NCI-H524 treated with DMSO at 0.1 percent for 48 hours (cell line): ENCODE measurements at regions not wholly inside any gene's neighbourhood (a gene's known extent, or its start where the extent isn't known, plus 50 kb on each side); places are given as distances from the start of the nearest gene placed in this dataset.
A peak's percentile ranks its signal among the peaks of the same experiment; 100 is the strongest.
"Not testable (repeated sequence)": the region's sequence is repeated elsewhere in the genome, so short reads cannot be mapped to it uniquely, and the experiment has no call there.

Experiments used
- DNase-seq: peaks from one replicate; lab custom pipeline; 2025; lab: John Stamatoyannopoulos, UW

DNA sequence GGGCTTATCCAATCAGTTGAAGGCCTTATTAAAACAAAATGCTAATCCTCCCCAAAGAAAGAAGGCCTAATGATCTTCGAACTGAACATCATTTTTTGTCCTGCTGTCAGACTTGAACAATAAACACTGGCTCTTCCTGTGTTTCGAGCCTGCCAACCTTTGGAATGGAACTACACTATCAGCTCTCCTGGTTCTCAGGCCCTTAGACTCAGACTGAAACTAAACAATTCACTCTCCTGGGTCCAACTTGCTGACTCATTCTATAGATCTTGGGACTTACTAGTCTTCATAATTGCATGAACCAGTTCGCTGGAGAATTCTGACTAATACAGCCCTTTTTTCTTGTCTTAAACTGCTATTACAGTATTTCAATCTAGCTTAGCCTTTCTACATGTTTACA is 235.2 kb downstream of the LNPK start:
- DNase-seq: no peak

DNA sequence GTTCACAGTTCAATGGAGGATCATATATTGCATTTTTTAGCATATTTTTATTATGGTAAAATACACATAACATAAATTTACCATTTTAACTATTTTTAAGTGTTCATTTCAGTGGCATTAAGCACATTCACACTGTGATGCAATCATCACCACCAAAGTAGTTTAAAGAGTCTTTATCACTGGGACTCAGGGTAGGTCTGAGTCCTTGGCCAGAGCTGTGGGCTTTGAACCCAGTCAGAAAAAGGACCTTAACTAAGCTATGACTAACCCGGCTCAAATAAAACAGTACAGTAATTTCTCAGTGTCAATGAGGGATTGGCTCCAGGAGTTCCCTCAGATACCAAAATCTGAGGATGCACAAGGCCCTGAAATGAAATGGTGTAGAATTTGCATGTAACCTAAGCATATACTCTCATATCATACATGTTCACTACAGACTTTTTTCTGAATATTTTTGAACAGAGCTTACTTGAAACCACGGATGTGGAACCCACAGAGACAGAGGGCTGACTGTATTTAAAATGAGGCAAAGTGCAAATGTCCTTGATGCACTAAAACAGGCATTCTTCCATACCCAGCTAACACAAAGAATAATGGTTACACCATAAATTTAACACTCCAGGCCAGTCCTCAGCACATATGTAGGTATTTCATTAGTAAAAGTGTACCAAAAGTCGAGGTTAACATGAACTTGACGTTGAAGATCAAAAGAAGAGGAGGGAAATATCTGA is 246.2 kb downstream of the LNPK start:
- no peak for DNase-seq

DNA sequence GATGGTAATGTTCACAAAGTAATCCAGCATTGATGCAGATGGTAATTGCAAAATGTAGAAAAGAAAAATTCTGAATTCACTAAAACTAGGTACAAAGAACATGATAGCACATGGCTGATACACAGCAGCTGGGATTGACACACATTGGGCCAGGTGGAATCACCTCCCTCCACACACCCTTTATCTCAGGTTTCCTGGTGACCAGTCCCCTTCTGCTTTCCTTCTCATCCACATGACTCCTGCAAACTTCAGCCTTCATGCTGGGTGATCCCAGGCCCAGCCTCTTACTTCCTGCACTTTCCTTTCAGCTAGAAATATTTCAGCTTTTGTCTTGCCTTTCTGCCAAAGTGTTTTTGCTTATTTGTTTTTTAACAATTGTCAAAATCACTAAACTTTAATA is 246.9 kb downstream of the LNPK start:
- DNase-seq: peak; percentile 31

DNA sequence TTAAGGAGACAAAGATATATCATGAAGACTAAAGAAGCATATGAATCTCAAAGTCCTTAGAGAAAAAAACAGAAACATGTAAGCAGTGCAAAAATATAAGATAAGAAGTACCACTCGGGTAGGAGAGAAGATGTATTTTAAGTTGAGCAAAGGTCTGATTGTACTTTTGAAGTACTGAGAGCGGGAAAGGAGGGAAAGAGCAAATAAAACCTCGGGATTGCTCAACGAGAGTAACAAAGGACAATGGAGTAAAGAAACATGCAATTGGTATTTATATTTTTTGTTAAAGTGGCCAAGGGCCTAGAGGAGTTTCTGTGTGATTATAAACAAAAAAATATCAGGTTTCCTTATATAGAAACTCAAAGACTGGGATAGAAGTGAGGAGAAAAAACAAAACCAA is 251.9 kb downstream of the LNPK start:
- no peak for DNase-seq

DNA sequence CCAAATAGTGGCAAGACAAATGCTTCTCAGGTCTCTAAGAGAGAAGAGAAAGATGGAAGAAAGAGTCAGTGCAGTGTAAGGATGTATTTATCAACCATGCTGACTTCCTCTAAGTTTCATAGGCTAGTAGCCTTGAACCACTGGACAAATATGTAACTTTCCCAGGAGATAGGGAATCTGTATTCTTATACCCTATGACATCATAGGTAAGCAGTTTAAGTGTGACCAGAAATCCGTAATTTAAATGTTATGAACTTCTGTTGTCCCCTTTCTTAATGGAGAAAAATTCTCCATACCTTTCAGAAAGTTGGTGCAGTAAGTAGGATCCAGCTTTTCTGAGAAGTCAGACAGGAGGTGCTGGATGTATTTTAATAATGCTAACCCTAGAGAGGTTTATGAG is 256.2 kb downstream of the LNPK start:
- DNase-seq: no peak

DNA sequence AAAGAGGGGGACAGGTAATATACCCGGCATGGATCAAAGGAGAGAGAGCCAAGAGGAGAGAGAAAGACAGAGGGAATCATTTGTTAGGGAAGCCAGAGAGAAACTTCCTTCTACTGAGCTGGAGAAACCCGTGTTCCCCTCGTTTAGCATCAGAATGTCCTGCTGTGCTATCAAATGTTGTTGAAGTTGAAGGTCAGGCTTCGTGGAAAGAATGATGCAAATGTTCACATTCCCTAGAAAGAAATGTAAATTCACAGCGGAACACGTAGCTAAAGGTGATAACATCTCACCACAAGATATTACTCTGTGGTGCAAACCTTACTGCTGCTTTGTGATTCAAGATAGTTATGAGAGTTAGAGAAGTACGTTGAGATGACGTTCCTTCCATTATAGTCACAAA is 258.1 kb downstream of the LNPK start:
- DNase-seq: no peak

DNA sequence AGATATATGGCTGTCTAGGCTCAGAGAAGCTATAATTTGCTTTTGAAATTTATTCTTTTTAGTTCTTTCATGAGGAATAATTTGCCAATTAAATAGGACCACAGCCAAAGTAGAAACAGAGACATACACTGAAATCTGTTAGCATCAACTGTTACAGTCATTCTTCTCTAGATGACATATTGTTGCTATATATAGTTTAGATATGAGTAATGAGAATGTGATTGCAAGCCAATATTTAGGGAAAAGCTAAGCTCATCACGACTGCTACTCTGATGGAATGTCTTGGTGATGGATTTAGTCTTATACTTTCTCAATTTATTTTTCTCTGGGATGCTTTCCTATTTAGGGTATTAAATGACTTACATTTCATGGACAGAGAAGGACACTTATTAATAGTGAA is 259.1 kb downstream of the LNPK start:
- DNase-seq: no peak

DNA sequence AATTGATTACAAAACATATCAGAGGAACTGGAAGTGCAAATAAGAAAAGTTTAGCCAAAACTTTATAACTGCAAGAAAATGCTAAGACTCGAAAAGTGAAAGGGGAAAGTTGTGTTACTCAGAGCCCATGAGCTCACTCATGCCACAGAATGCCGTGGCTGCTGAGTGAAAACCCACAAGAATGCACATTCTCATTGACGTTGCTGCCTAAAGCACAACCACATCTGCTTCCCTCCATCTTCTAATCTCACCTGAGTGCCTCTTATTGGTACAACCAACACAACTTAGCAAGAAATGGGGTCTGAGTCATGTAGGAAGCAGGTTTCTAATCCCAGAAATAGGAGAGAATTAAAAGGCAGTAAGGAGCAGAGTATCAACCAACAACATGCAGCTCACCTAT is 259.7 kb downstream of the LNPK start:
- DNase-seq: no peak

DNA sequence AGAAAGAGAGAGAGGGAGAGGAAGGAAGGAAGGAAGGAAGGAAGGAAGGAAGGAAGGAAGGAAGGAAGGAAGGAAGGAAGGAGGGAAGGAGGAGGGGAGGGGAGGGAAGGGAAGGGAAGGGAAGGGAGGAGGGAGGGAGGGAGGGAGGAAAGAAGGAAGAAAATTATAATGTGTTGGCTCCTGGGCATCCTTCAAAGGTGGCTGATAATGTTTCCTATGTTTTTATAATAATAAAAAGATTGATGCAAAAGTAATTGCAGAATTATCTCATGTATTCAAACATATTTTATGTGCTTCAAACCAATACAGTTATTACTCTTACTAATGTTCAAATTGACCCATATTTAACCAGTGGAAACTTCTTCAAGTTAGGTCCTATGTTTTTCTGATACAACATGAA is 260.9 kb downstream of the LNPK start:
- DNase-seq: no peak

DNA sequence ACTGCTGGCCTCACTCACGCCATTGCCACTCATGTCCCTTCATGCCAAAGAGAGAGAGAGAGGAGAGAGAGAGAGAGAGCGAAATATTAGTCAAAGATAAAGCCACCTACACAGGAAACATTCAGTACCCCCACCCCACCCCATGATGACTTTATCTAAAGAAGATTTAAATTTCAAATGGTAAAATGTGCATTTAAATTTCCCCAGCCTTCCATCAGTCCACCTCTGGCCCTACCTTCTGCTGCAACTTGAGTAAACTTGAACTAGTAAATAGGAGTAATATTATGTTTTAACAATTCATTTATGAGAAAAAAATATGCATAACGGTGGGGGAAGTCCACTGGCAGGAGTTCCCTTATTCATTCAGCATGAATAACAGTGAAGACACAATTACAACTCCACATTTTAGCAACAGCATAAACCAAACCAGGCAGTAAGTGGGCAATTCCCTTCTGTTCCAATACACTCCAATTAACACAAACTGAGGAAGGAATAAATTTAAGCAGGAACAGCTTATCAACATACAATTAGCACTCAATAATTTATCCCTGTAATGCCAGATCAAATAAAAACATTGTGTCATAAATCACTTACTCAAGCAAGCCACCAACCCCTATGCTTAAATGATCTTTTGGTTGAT is 264.2 kb downstream of the LNPK start:
- no peak for DNase-seq

DNA sequence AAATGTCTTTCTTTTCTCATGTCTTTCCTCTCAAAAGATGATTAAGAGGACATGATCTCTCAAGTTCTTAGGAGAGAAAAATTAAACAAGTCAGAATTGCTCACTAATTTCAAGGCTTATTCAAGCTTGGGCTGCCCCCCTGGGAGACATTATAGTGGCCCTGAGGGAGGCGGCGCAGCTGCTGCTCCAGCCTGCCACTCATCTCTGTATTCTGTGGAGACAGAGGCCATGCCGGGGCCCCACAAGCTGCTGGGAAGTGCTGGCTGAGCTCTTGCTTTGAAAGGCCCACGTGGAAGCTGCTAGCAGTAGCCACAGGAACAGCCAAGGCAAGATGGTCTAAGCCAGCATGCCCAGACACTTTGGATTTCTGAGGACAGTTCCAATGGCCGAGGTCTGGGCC is 267.4 kb downstream of the LNPK start:
- DNase-seq: peak; percentile 55

DNA sequence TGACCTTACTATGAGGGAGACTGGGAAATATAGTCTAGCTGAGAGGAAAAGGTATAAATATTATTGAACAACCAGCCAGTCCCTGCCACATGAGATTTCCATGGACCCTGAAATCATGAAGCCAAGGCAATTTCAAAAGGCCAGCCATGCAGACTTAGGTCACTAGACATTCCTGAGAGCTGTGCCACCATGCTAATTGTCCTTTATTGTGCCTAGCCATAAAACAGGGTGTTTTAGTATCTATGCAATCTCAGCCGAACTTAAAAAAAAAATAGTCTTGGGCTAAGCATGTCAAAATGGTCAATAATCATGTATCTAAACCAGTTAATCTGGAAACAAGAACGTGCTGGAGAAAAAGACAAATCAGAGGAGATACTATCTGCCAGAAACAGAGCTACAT is 269.5 kb downstream of the LNPK start:
- DNase-seq: no peak

DNA sequence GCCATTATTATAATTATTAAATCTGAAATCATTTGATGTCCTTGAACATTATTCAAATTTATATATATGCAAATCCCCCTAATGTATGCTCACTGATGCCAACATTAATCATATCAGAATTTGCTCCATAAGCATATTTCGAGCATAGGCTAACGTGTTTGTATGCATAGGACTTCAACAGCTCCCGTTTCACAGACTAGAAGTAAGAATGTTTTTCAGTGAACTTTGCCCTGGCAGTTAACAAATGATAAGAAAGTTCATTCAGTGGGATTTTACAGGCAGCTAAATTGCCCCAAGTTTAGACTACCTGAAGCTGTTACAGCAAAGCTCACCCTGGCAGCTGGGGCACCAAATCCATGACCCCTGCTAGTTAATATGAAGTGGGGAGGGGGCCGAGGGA is 272.0 kb downstream of the LNPK start:
- no peak for DNase-seq

DNA sequence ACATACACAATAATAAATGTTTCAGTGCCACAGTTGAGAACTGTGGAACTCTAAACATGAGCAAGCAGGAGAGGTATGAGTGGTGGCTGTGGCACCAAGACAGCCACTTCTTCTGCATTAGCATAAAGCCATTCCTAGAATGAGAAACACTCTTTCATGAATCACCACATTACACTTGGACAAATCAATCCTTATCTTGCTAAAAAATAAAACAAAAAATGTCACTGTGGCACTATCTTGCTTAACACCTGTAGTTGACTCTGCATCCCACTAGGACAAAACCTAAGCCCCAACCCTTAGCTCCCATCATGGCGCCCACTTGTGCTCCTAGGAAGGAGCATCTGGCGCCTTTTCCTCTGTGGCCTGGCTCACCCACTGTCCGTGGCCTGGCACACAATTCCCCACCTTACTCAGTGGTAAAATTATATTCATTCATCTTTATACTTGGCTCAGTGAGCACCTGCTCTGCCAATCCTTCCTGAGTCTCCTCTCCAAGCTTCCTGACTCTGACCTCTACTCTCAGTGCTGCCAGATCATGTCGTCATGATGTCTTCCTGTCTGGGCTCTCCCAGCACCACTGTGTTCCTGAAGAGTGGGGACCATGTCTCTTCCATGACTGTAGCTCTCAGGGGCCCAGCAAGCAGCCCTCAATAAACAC is 272.9 kb downstream of the LNPK start:
- DNase-seq: no peak

DNA sequence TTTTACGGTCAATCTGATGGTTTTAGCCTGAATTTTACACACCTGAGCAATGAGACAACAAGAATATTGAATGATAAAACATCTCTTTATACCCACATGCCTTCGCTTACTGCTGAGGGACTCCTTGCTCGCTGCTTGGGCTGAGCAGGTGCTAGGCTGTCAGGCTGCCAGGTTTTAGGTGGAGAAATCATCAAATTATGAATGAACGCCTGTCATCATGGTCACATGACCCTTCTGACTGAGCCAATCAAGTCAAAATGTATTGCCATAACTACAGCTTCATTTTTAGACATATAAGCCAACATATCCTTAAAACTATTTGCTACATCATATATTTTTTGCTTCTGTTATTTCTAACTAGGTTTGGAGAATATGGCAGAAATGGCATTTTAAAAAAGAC is 274.0 kb downstream of the LNPK start:
- no peak for DNase-seq

DNA sequence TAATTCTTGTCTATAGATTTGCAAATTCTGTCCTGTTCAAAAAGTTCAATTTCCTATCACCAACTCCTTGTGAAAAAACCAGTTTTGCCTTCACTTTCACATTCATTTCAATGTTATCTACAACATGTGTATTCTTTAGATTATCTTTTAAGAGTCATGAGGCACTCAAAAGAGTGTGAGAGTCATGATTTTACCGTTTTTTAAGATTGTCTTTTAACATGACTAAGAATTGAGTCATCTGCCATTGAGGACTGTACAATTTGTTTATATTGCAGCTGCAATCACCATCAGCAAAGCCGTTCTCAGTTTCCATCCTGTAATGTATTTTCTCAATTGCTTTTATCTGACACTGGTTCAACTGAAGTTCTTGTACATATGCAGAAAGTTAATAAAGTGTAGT is 275.8 kb downstream of the LNPK start:
- DNase-seq: no peak

DNA sequence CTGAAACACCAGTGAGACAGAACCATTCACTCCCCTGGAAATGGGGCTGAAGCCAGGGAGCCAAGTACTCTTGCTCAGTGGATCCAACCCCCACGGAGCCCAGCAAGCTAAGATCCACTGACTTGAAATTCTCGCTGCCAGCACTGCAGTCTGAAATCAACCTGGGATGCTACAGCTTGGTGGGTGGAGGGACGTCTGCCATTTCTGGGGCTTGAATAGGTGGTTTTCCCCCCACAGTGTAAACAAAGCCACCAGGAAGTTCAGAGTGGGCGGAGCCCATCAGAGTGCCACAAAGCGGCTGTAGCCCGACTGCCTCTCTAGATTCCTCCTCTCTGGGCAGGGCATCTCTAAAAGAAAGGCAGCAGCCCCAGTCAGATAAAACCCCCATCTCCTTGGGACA is 292.8 kb downstream of the LNPK start:
- no peak for DNase-seq

DNA sequence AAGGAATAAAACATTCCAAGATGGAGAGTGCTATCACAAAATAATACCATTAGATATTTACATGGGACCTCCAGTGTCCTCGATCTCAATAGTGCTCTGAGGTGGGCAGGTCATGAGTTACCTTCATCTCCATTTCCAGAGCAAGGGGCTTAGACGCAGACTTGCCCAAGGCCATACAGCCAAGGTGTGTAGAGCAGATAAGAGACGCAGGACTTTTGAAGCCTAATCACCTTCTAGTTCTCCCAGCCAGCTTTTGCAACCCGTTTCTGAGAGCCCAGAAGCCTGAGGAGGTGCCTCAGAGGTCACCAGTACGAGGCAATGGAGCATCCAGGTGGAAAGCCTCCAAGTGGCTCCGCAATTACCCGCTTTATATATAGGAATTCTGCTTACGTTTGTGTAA is 294.7 kb downstream of the LNPK start:
- DNase-seq: no peak

DNA sequence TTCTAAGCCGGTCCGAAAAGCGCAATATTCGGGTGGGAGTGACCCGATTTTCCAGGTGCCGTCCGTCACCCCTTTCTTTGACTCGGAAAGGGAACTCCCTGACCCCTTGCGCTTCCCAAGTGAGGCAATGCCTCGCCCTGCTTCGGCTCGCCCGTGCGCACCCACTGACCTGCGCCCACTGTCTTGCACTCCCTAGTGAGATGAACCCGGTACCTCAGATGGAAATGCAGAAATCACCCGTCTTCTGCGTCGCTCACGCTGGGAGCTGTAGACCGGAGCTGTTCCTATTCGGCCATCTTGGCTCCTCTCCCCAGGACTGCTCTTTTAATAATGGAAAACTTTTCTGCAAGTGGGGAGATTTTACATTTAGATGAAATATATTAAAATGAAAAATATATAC is 297.5 kb downstream of the LNPK start:
- DNase-seq: not testable (repeated sequence)

DNA sequence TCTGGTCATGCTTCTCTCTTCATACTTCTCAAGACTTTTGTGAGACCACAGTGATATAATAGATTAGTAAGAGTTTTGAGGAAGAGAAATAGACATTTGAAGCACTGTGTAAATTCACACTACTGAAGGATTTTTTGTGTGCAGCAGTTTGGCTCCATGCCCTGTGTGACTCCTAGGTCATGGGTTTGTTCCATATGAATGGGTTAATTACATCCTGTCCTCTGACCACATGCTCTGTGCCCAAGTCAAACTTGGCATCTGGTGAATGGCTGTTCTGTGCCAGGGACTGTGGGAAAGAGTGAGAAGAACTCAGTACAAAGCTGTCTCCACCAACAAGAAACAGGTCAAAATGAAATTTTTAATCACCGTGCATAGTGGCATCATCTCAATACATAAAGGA is 304.0 kb downstream of the LNPK start:
- no peak for DNase-seq

DNA sequence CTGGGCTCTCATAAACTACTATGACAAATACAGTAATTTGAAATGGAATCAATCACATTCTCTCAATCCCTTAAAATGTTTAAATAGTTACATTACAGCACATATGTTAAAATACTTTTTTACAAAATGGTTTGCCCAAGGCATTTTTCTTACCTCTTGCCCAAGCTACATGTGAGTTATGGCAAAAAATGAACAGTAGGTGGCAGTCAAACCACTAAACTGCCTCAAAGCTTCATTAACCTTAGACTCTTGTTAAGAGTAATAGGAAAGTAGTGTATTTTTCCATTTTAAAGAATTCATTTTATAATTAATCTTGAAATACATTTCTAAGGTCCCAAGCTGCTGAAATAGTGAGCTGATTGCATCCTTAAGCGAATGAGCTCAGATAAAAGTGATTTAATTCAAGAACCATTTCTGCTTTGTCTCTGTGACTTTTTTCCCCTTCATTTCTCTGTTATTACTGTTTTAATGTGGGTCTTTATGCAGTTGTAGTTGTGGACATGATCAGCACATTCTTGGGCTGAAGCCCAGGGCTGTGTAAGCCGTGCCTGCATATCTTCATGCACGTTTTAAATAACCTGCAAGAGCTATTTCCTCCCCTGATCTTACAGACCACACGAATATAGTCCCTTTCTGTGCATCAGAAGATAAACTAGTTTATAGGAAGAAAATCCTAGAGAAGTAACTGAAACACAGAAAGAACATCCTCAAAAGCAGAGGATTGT is 311.8 kb downstream of the LNPK start:
- no peak for DNase-seq

DNA sequence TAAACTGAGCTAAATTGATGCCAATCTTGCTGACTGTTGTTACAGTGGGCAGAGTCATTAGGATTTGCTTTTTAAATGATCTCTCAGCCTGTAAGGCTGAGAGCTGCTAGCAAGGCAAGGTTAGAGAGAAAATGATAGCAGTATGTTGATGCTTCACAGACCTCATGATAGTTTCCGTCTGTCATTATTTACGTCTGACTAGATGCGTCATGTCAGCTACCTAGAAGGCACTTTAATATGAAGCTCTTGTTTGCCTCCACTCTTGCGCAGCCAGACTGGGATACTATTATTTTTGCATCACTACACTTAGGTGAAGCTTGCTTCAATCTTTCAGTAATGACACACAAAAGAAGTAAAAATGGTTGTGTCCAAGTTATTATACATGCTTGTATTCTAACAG is 313.8 kb downstream of the LNPK start:
- DNase-seq: no peak

DNA sequence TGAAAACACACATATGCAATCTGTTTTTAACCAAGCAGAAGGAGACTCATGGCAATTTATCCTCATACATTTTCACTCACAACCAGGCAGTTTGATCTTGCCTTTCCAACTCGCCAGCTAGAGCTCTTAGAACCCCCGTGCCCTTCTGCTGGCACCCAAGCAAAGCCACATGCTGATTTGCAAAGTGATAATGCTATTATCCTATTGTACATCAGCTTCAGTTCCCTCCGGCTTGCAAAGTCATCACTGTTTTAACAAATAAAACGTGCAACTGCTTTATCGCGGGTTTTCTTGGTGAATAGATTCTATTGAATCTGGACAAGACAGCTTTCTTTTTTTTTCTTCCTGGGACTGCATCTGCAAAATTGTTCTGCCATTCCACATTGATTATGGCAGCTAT is 314.6 kb downstream of the LNPK start:
- no peak for DNase-seq
